GM18873 (cell line): ENCODE measurements at regions not wholly inside any gene's neighbourhood (a gene's known extent, or its start where the extent isn't known, plus 50 kb on each side); places are given as distances from the start of the nearest gene placed in this dataset.
"Not testable (repeated sequence)": the region's sequence is repeated elsewhere in the genome, so short reads cannot be mapped to it uniquely, and the experiment has no call there.

ENCODE experiments used
- ATAC-seq: cut with Tn5 transposase; IDR thresholded peaks from one replicate; pipeline ENCODE4 v1.9.1; 2021; ENCODE audit warnings: mild to moderate bottlenecking, moderate library complexity, moderate number of reproducible peaks; ENCODE audit not compliant: unreplicated experiment, low FRiP score

DNA sequence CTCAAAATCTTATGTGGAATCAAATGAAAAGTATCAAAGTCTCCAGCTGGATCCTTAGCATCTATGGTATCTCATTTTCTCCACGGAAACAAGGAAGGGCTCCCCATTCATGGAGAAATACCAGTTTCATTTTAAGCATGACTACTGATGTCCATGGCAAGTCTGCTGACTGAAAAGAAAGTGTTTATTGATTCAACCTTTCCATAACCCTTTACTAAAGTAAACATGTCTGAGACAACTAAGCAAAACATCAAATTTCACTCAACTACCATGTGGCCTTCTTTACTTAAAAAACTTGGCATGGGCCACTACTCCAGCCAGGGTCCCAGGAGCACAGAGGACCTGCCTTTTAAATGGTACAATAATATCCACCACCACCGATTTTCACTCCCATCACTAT is 928.0 kb upstream of the SOX9 start:
- ATAC-seq: no peak

DNA sequence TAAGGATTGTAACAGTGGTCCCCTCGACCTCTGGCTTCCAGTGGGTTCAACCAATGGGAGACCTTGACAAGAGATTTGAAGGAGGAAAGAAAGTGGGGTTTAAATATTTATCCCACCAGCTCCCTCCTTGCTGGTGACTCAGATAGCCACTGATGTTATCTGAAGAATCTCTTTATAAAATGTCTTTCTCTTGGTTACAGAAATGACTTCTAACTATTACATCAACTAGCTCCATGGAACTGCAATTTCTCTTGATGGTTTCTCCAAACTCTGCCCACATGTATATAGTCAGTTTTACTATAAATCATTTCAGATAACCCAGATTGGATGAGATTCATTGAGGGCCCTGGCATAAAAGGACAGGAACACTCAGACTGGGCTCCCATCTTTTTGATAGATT is 920.2 kb upstream of the SOX9 start:
- ATAC-seq: no peak

DNA sequence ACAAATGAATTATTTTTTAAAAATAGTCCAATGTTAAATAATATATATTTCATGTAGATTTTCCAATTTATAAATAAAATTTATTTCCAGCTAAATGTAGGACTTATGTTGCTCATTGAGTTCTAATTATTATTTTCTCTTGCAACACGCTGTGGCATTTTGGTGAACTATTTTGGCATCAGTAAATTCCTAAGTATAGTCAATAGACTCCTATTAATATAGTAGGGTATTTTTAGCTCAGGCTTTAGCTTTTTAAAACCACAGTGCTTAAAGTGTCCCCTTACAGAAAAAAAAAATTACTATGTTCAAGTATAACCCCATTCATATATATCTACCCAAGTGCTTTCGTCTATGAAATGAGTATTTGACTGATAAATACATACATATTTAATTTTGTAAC is 919.2 kb upstream of the SOX9 start:
- ATAC-seq: no peak

DNA sequence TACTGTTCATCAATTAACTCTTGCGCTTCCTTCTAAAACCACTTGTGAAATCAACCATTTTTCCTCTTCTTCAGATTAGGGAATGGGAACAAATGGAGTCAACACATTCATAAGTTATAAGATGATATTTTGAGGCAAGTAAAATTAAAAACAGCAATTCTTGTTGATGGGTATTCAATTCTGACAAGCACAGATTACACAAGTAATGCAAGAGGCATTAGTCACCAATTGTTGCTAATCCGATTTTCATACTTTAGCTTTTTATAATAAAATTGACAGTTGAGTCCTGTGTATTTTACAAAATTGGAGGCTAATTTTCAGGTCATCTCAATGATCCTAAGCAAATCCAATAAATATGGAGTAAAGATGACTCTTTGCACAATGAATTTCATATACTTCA is 918.4 kb upstream of the SOX9 start:
- ATAC-seq: no peak

DNA sequence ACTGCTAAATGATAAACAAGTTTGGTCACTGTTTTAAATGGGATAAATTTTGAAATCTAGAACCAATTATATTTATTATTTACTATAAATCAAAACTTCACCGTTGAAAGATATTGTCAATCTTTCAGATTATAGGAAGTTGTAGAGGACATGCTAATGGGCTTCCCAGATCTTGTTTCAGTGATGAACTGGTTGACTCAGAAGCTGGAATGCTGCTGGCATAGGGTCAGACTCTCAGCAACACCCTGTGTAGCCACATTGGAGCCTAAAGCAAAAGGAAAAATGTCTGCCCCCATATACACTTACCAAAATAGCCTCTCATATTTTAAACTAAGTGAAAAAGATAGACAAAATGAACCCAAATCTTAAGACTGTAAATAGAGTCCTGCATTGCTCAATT is 916.9 kb upstream of the SOX9 start:
- no peak for ATAC-seq

DNA sequence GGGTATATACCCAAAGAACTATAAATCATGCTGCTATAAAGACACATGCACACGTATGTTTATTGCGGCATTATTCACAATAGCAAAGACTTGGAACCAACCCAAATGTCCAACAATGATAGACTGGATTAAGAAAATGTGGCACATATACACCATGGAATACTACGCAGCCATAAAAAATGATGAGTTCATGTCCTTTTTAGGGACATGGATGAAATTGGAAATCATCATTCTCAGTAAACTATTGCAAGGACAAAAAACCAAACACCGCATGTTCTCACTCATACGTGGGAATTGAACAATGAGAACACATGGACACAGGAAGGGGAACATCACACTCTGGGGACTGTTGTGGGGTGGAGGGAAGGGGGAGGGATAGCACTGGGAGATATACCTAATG is 914.9 kb upstream of the SOX9 start:
- ATAC-seq: not testable (repeated sequence)

DNA sequence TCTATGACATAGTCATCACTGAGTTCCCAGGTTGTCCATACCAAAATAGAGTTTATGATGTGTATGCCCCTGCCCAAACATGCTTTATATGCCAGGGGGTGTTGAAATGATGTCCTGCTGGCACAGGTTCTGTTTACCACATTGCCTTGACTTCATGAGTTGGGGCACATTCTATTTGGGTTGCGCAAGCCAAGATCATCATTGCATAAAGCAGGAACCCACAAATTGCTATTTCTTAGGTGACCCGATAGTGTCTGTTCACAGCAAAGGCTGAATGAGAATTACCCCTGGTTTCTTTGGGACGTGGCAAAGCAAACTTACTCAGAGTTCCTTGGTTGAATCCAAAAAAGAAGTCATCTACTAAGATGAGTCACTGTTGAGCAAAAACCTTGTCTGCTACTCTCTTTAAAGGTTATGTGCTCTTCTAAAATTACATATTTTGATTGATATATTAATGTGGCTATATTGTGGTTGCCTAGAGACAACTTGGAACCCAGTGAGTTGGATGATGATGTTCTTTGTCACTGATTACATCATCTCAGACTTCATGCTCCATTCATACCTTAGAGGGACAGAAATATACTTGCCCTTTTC is 912.6 kb upstream of the SOX9 start:
- no peak for ATAC-seq

DNA sequence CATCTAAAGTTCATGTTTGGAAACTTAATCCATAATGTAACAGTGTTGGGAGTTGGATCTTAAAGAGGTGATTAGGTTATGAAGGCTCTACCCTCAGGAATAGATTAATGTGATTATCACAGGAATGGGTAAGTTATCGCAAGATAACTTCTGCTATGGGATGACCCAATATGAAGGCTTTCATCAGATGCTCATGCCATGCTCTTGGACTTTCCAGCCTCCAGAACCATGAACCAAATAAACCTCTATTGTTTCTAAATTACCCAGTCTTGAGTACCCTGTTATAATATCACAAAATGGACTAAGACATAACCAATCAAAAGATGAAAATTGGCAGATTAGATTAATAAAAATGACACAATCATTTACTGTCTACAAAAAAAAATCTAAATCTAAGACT is 906.9 kb upstream of the SOX9 start:
- ATAC-seq: no peak

DNA sequence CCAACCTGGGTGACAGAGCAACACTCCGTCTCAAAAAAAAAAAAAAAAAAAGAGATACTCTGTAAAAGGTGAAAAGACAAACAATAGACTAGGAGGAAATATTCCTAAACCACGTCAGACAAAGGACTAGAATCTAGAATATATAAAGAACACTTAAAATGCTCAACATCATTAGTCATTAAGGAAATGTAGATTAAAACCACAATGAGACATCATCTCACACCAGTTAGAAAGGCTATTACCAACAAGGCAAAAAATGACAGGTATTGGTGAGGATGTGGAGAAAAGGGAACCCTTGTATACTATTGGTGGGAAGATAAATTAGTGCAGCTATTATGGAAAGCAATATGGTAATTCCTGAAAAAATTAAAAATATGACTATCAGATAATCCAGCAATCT is 903.1 kb upstream of the SOX9 start:
- no peak for ATAC-seq

DNA sequence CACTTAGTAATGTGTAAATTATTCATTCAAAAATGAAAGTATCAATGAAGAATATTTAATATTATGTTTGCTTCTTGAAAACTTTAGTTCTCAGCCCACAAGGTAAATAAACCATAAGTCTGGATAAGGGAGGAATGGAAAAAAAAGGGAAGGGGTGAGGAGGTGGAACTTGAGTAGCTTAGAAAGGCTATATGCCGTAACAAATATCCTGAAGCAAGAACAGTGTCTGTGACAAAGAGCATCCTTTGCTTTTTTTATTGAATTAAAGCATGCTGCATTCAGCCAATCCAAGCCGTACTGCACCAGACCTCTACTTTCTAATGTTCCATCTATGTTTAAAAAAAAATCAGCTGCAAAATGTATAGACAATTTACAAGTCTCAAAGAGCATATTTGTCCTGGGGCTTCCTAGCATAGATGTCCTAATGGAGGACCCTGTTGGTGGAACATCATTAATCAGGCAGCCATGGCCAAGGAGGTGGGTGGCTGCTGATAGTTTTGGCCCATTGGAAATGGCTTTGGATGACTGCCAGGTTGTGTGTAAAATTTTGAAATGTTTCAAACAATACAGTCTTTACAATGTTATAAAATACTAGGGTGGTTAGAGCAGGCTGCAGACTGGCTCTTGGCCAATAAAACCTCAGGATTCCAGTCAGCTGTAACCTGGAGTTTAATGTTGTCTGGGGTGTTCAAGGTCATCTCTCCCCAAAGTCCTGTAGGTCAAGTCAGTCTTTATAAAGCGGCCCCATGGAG is 895.8 kb upstream of the SOX9 start:
- ATAC-seq: no peak

DNA sequence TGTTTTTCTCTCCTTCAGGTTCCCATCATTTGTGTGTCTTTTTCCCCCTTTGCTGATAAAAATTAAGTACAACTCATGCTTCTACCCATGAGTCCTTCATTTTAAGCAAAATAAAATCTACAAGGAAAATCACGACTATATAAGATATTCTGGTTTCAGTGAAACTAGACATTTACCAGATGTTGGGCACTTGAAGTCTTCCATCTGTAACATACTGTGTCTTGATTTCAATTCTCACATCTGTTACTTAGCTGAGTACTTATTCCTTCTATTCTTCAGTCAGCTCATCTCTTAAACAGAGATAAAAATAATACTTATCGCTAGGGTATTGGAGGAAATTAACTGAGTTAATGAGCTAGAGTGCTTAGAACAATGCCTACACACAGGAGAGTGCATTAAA is 893.0 kb upstream of the SOX9 start:
- no peak for ATAC-seq

DNA sequence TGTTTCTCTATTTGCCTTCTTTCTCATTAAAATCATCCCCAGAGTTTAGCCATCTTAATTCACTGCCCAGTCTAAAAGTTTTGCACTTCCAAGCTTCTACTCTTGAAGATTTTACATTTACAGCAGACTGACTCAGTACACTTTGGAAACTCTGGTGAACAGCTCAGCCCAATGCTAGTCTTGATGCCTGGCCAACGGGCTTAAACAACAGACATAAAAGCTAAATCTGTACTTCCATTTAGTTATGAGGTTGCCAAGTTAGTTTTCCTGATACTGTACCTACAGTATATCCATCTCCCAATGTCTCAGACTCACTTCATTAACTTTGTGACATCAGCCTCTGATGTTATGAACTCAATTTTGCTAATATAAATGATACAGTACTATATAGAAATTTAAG is 891.8 kb upstream of the SOX9 start:
- no peak for ATAC-seq

DNA sequence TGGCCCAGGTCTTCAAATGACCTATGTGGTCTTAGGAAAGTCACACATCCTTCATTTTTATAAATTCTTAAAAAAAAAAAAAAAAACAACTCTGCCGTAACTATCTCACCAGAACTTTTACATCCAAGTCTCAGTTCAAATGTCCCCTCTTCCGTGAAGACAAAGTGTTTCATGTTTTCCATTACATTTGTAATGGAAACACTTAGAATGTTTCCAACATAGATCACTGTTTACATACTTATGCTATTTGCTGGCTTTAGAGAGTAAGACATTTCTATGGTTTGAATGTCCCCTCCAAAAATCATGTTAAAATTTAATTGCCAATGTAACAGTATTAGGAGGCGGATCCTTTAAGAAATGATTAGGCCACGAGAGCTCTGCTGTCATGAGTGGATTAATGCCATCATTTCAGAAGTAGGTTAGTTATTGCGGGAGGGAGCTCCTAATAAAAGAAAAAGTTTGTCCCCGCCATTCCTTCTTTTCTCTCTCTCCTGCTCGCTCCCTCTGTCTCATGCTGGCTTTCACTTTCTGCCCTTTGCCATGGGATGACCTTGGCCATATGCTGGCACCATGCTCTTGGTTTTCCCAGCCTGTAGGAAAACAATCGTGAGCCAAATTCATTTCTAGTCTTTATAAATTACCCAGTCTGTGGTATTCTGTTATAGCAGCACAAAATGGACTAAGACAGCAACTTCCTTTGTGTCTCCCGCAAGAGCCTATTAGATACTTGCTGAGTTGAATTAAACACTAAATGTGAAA is 887.8 kb upstream of the SOX9 start:
- no peak for ATAC-seq

DNA sequence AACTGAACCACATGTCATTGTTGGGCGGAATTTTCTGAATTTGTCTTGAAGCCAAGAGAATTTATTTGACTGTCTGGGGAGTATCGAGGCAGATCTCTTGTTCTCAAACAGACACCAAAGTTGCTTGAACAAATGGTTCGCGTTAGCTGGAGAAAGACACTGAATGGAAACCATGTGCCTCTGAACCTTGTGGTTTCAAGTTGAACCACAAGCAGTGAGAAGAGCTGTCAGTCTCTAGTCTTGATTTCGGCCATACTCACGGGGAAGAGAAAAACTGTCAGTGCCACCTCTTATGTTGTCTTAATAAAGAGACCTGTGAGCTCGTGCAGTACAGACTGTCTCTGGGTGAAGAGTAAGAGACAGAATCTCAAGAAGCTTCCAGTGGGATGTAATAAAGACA is 886.5 kb upstream of the SOX9 start:
- no peak for ATAC-seq

DNA sequence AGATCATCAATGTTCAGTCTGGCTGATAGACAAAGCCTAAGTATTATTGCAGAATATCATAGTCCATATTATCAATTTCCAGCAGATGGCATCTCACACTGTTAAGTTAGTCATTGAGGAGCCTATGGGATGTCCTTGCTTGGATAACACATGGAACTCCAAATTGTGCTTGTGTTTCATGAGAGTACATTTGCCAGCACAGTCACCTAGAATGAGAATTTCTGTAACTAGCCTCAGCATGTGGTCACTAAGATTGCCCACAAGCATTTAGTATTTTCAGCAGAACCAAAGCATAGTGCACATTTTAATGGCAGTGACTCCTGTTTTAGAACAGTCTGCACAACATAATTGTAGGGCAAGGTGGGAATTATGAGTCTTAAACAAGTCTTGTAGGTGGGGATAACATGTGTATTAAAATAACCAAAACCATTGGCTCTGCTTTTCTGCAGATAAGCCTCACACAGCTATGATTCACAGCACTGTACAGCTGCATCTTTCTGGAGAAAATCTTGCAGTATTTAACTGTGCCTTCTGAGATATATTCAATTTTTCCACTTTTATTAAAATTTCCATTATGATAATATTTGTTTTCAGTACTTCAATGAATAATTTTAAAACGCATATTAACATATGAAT is 882.8 kb upstream of the SOX9 start:
- no peak for ATAC-seq

DNA sequence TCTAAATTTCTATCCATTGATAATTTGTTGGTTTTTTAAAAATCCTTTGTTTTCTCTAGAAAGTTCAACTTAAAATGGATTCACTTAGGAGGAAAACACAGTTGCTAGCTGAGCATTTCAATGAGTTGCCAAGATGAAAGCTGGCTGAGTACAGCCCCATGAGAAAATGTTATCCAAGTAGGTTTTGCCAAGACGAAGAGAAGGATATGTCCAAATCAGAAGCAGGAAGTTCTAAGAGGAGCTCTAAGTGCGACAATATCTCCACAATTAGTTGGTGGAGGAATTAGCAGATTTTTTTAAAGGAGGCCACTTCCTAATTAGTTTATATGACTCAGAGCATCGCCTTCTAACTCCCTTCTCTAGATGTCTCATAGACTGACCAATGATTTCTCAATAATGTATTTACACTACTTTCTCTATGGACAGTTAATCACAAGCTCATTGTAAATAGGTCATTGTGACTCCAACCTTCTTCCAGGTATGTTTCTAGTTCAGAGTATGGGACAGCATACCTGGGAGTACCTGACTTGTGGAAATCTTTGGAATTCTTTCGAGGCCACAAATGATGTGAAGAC is 873.3 kb upstream of the SOX9 start:
- no peak for ATAC-seq

DNA sequence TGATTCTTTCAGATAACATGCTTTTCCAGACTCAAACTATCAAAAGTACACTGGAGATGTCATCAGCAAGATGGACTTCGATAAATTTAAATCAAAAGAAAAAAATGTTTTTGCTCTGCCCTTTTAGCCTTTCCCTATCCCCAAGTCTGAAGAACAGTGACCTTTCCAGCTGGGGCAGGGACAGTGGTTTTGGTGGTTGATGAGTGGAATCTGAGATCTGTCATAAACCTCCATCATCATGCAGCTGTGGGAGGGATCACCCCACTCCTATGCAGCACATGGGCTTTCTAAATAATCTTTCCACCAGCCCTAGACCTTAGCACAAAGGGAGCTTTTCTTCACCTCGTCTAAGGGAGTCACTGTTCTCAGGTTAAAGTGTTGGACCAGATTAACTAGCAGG is 869.5 kb upstream of the SOX9 start:
- ATAC-seq: no peak

DNA sequence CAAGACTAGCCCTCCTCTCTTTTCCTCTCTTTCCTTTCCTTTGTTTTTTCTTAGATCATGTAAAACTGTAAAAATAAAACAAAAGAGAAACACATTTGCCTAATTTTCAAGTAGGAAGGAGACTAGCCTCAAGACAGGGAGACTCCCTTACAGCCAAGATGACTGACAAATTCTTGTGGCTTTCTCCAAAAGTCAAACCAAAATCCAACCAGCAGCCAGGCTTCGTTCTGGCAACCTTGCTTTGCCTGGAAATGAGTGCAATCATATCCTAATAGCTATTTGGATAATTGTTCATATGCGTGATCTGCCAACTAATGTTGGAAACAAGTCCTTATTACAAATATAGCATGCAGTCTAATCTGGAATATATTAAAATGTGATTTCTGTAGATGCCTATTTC is 868.9 kb upstream of the SOX9 start:
- ATAC-seq: no peak

DNA sequence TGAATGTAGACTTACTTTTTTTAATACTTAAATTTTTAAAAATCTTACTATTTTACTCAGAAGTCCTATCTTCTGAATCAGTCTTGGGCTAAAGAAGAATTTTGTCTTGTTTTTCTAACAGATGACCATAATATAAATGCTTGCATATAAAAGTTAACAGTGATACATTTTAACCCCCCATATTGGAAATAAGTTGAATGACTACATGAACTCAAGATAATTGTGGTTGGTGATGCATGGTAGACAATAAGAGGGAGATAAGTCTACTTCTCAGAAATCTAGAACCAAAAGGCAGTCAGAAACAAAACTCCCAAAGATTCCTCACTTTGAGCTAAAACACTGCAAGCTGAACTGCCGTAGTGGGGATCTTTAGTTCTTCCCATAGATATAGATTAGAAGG is 868.4 kb upstream of the SOX9 start:
- ATAC-seq: no peak

DNA sequence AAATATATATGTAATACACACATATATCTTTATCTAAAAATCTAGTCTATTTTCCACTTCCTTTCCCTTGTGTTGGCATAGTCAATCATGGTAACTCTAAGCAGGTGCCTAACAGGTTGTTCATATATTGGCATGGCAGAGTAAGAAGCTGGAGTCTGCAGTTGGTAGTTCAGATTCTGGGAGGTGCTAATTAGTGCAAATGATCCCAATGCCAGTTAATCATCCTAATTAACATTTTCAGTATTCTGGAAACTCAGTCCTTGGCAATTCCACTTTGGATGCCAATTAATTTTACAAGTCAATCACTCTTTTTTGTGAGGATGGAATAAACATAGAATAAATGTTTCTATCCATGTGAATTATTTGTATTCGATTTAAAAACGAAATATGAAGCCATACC is 863.7 kb upstream of the SOX9 start:
- ATAC-seq: no peak

DNA sequence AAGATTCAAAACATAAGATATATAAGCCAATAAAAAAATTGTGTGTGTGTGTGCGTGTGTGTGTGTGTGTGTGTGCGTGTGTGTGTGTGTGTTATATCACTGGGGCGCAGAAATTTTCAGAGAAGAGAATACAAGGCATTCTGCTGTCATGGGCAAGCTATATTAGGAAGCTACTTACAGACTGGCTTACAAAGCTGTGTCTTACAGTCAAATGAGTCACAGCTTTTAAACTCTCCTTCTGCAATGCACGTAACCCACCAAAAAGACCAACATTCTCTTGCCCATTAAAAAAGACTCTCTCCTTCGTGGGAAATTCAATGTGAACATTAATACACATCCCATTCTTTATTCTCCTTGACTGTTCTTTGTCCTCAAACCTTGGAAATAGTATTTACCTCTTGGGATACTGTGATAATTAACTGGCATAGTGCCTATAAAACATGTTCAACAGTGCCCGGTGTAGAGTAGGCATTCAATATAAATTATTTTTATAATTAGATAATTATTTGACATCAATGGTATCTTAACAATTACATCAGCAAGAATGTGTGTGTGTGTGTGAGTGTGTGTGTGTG is 860.4 kb upstream of the SOX9 start:
- no peak for ATAC-seq
